AG09319 (cell line): ENCODE measurements at regions not wholly inside any gene's neighbourhood (a gene's known extent, or its start where the extent isn't known, plus 50 kb on each side); places are given as distances from the start of the nearest gene placed in this dataset.

Source experiments
- DNase-seq: peaks from one replicate; pipeline ENCODE4 v3.0.0-alpha.2; 2010; ENCODE audit warnings: low read depth; ENCODE audit errors: extremely low read depth
- CTCF ChIP-seq: IDR thresholded peaks from 2 replicates; pipeline ENCODE4 v1.5.1; 2011; ENCODE audit warnings: low read depth, mild to moderate bottlenecking, inconsistent platforms, low read length, moderate library complexity

DNA sequence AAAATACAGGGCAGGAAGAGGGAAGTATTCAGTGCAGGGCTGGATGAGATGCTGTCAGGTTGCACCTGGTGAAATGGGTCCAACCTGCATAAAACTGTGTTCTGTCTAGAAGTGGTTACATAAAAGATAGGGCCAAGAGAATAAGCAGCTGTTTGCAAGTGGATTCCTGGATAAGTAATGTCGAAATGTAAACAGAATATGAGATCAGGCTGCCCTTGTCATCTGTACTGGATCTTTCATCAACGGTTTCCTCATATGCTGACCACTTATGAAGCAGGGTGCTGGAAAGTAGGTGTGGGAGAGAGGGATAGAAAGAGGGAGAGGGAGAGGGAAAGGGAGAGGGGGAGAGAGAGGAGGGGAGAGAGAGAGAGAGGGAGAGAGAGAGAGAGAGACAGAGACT, 349.8 kb upstream of the CPEB2 start:
- DNase-seq: no peak
- no peak for TF ChIP-seq CTCF

DNA sequence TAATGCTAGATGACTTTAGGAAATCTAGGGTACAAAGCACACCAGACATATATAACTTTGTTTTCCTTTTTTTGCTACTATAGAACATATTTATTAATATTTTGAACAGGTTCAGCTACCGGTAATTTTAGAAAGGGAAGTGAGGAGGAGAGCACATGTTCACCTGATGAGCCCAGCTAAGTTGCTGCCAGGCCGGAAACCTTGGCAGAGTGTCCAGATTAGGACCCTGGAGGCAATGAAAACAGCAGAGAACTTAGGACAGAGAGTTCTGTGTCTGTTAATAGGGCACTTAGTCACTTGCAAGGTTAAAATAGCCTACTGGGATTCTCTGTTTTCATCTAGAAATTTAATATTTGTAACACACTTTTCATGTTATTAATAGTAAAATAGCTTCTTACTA, 348.9 kb upstream of the CPEB2 start:
- no peak for TF ChIP-seq CTCF
- DNase-seq: no peak

DNA sequence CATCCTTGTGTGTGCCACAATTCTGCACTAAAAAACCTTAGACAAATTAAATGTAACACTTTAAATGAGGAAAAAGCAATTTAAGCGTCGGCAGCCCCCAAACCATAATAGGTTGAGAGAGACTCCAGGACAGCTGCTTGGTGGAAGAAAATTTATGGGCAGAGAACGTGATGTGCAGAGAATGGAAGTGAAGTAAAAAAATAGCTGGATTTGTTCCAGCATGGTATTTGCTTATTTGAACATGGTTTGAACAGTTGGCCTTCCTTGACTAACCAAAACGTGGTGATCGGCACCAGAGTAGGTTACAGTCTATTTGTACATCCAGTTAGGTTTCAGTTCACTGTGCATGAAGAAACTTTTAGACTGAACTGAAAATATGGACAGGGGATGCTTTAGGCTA, 343.0 kb upstream of the CPEB2 start:
- TF ChIP-seq CTCF: no peak

GRCh38 chr4:14667624-14668151, 334.6 kb upstream of the CPEB2 start:
- no peak for TF ChIP-seq CTCF
- DNase-seq: no peak

More for the DNA sequence above, 343.0 kb upstream of the CPEB2 start:
- no peak for DNase-seq

DNA sequence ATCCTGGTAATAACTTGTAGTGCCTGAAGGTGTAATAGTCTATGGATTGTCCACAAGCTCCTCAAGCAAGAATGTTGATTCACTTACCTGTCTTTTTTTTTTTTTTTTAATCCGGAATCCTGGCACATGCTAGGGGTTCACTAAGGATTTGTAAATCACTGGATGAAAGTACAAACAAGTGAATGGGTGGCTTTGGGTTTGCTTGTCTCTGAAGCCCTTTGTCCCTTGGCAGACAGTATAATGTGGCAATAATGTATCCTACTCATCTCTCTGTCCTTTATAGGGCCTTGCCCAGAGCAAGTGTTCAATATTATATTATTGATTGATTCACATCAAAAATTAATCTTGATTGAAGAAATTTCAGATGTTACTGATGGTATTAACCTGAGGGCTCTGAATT, 334.0 kb upstream of the CPEB2 start:
- no peak for TF ChIP-seq CTCF
- no peak for DNase-seq

GRCh38 chr4:14669371-14669770, 332.9 kb upstream of the CPEB2 start:
- DNase-seq: no peak
- TF ChIP-seq CTCF: no peak

DNA sequence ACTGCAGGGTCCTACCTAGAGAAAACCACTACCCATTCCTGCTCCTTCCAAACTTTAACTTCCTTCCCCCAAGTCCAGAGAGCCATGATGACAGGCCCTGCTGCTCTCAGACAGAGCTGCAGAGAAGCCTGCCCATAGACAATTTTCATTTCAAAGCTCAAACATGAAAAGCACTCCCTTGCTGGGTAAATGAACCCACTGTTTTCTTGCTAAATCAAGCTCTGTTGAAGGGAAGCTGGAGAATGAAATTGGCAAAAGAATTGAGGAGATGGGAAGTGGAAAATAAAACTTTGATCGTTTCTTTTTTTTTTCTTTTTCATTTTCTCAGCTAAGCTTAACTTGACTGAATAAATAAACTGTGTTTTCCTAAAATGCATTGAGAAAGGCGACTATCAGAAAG, 331.1 kb upstream of the CPEB2 start:
- no peak for DNase-seq
- TF ChIP-seq CTCF: no peak
